Neural crest cell (in vitro differentiated cells): ENCODE measurements at regions not wholly inside any gene's neighbourhood (a gene's known extent, or its start where the extent isn't known, plus 50 kb on each side); places are given as distances from the start of the nearest gene placed in this dataset.

Source experiments
- DNase-seq: peaks from one replicate; pipeline ENCODE4 v3.0.0; 2021; ENCODE audit warnings: low read depth, mixed read lengths, low spot score
- H3K27ac Mint-ChIP-seq: one replicate; pipeline ENCODE4 v1.8.0; 2021; ENCODE audit warnings: mild to moderate bottlenecking, mixed read lengths; ENCODE audit not compliant: unreplicated experiment
- H3K27me3 Mint-ChIP-seq: 2 replicates; pipeline ENCODE4 v1.8.0; 2021; ENCODE audit warnings: low read depth, mild to moderate bottlenecking, mixed read lengths
- H3K36me3 Mint-ChIP-seq: 2 replicates; pipeline ENCODE4 v1.8.0; 2021; ENCODE audit warnings: low read depth, mild to moderate bottlenecking, mixed read lengths
- H3K4me1 Mint-ChIP-seq: 2 replicates; pipeline ENCODE4 v1.8.0; 2021; ENCODE audit warnings: mixed read lengths
- H3K4me3 Mint-ChIP-seq: one replicate; pipeline ENCODE4 v1.8.0; 2021; ENCODE audit warnings: mild to moderate bottlenecking, mixed read lengths
- H3K9me3 Mint-ChIP-seq: 2 replicates; pipeline ENCODE4 v1.8.0; 2021; ENCODE audit warnings: mixed read lengths
- TF ChIP-seq, protein P1 (sequence below): fragments of 200-600 bp; sonication (generic); conservative IDR thresholded peaks from 2 replicates; pipeline ENCODE4 v1.5.0; 2021; ENCODE audit warnings: antibody characterized with exemption, mild to moderate bottlenecking

GRCh38 chr5:30279237-30279636 lies 914.2 kb upstream of the CDH6 start:
- TF ChIP-seq, protein P1, sequence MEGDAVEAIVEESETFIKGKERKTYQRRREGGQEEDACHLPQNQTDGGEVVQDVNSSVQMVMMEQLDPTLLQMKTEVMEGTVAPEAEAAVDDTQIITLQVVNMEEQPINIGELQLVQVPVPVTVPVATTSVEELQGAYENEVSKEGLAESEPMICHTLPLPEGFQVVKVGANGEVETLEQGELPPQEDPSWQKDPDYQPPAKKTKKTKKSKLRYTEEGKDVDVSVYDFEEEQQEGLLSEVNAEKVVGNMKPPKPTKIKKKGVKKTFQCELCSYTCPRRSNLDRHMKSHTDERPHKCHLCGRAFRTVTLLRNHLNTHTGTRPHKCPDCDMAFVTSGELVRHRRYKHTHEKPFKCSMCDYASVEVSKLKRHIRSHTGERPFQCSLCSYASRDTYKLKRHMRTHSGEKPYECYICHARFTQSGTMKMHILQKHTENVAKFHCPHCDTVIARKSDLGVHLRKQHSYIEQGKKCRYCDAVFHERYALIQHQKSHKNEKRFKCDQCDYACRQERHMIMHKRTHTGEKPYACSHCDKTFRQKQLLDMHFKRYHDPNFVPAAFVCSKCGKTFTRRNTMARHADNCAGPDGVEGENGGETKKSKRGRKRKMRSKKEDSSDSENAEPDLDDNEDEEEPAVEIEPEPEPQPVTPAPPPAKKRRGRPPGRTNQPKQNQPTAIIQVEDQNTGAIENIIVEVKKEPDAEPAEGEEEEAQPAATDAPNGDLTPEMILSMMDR, result no peak
- no peaks in the 10 kb centered on the region for H3K27me3 Mint-ChIP-seq
- no peak for DNase-seq
- H3K27ac Mint-ChIP-seq, result no peak overlapping the region
- H3K9me3 Mint-ChIP-seq, result peaks cover 14% of the 10 kb centered on the region
- no peak overlapping the region for H3K4me3 Mint-ChIP-seq
- no peaks in the 10 kb centered on the region for H3K4me1 Mint-ChIP-seq
- H3K36me3 Mint-ChIP-seq, result peaks cover 3% of the 10 kb centered on the region

- no peak overlapping the region for H3K4me3 Mint-ChIP-seq
- no peaks in the 10 kb centered on the region for H3K4me1 Mint-ChIP-seq
- no peak for DNase-seq
- no peak overlapping the region for H3K27ac Mint-ChIP-seq
- TF ChIP-seq, protein P1, result no peak
- H3K9me3 Mint-ChIP-seq, result peaks cover 6% of the 10 kb centered on the region
- H3K27me3 Mint-ChIP-seq, result no peaks in the 10 kb centered on the region
- no peaks in the 10 kb centered on the region for H3K36me3 Mint-ChIP-seq
Observed at GRCh38 chr5:30267026-30267425, 926.5 kb upstream of the CDH6 start.

DNA sequence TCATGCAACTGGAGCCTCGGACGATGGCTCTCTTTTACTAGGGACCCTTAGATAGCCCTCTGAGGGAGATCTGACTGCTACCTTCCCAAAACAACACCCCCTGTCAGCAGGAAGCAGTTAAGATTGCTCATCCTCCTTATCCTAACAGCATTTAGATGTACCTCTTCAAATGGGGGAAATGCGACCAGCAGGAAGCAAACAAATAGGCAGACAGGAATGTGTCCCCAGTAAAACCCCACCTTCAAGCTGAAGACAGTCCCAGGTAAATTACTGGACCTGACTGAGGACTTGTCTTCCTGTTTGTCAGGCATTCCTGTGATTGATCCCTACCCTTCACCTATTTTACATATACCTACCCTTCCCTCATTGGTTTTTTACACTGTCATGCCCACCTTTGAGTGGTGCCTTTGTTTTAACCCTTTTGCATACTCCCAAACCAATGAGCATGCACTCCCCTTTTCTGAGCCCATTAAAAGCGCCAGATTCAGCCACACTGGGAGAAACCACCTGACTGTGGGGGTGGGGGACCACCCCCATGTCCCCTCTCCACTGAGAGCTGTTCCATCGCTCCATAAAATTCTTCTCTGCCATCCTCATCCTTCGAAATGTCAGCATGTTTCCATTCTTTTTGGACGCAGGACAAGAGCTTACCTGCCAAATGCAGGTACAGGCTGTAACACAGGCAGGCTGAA lies 954.0 kb upstream of the CDH6 start:
- Mint-ChIP-seq H3K4me3 (no peak overlapping the region), H3K4me1 (no peaks in the 10 kb centered on the region), H3K27ac (no peak overlapping the region), H3K9me3 (no peaks in the 10 kb centered on the region), H3K36me3 (no peaks in the 10 kb centered on the region), H3K27me3 (no peaks in the 10 kb centered on the region)
- TF ChIP-seq, protein P1, result no peak
- DNase-seq, result no peak

DNA sequence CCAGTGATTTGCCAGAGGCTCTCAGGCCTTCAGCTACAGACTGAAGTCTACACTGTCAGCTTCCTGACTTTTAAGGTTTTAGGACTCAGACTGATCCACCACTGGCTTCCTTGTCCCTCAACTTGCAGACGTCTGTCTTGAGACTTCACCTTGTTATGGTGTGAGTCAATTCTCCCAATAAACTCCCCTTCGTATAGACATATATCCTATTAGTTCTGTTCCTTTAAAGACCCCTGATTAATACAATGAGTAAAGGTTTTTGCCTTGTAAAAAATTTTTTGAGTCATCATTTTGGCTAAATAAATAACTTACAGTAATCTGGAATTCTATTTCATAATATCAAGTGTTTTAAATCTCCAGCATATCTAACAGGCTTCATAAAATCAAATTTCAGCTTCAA lies 956.3 kb upstream of the CDH6 start:
- H3K4me3 Mint-ChIP-seq, result no peak overlapping the region
- TF ChIP-seq, protein P1, result no peak
- H3K9me3 Mint-ChIP-seq, result no peaks in the 10 kb centered on the region
- H3K27ac Mint-ChIP-seq, result no peak overlapping the region
- H3K36me3 Mint-ChIP-seq, result no peaks in the 10 kb centered on the region
- no peaks in the 10 kb centered on the region for H3K27me3 Mint-ChIP-seq
- DNase-seq, result no peak
- no peaks in the 10 kb centered on the region for H3K4me1 Mint-ChIP-seq

- no peak for DNase-seq
- TF ChIP-seq, protein P1, result no peak
- no peaks in the 10 kb centered on the region for H3K4me1 Mint-ChIP-seq
- no peaks in the 10 kb centered on the region for H3K36me3 Mint-ChIP-seq
- no peak overlapping the region for H3K4me3 Mint-ChIP-seq
- no peaks in the 10 kb centered on the region for H3K27me3 Mint-ChIP-seq
- H3K9me3 Mint-ChIP-seq, result peaks cover 10% of the 10 kb centered on the region
- H3K27ac Mint-ChIP-seq, result no peak overlapping the region
Observed at GRCh38 chr5:30209755-30210154, 983.7 kb upstream of the CDH6 start.
